ENCODE measurements at regions not wholly inside any gene's neighbourhood (a gene's known extent, or its start where the extent isn't known, plus 50 kb on each side); places are given as distances from the start of the nearest gene placed in this dataset.

DNA sequence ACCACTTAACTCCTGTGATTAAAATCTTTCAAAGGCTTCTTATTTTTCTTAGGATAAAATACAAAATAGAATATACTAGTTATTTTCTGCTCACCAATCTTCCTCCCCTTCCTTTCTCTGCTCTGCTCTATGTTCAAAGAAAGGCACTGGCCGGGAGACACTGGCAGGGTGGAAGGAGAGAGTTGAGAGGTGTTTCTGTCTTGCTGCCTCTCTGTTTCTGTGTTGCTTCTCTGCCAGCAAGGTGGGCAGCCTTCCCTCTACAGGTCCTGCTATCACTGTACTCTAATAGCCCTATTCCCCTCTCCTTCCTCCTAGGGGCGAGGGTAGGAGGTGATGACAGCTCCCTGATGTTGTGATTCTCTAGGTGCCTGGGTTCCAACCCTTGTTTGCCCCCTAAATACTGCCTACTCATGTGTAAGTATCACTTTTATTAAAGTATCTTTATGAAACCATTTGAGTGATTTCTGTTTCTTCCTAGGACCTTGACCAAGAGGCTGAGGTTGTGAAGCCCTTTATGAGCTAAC, 515.1 kb downstream of the TLE4 start:
- TF ChIP-seq ZNF274 (IDR thresholded peaks at IDR 0.05; ENCODE audit: low read depth, low read length), result no peak
- H3K4me3 ChIP-seq (ENCODE audit: low read length), result no peak overlapping the region

DNA sequence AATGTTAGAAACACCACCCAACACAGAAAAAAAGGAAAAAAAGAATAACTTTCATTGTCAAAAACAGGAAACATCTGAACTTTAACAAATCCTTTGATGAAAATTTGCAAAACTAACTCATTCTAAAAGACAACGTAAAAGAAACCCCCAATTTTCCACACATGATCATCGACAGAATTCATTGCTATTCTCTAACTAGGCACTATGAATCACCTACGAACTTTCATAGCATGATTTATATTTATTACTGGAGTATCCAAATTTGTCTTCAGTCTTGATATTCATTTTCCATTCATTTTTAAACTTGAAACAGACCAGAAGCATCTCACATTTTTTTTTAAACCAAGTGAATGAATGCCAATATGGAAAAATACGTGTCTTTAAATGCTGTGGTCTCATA, 514.6 kb downstream of the TLE4 start:
- H3K4me3 ChIP-seq (ENCODE audit: low read length), result no peak overlapping the region
- TF ChIP-seq ZNF274 (IDR thresholded peaks at IDR 0.05; ENCODE audit: low read depth, low read length), result no peak

DNA sequence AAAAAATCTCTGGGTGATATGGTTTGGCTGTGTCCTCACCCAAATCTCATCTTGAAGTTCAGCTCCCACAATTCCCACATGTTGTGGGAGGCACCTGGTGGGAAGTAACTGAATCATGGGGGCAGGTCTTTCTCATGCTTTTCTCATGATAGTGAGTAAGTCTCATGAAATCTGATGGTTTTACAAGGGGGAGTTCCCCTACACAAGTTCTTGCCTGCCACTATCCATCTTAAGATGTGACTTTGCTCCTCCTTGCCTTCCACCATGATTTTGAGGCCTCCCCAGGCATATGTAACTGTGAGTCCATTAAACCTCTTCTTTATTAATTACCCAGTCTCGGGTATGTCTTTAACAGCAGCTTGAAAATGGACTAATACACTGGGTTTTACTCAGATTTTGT, 513.9 kb downstream of the TLE4 start:
- no peak for TF ChIP-seq ZNF274 (IDR thresholded peaks at IDR 0.05; ENCODE audit: low read depth, low read length)
- no peak overlapping the region for H3K4me3 ChIP-seq (ENCODE audit: low read length)

DNA sequence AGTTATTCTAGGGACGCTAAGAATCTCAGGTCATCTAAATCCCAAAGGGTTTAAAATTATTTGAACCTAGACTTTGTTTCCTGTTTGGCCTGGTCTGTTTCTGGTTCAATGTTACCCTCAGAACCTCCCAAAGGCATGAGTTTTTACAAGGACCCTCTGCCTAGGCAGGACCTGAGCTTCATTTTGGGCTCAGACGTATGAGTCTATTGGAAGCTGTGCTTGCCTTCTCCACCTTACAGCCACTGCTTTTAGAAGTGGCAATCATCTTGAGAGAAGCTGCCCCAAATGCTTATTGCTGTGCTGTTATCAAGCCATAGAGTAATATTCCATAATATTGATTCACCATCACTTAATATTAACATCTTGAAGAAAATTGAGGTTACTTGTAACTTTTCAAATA, 510.4 kb downstream of the TLE4 start:
- no peak overlapping the region for H3K4me3 ChIP-seq (ENCODE audit: low read length)
- no peak for TF ChIP-seq ZNF274 (IDR thresholded peaks at IDR 0.05; ENCODE audit: low read depth, low read length)

DNA sequence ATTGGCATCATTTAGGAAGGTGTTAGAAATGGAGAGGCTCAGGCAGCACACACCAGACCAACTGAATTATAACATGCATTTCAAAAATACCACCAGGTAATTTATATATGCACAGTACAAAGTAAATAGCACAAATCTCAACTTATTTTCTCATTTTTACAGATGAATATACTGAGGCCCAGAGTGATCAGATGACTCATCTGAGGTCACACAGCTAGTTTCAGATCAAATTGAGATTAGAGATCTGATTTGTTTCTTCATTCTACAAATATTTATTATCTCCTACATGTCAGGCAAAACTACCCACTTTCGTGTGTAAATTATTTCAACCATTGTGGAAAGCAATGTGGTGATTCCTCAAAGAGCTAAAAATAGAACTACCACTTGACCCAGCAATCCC, 507.1 kb downstream of the TLE4 start:
- no peak overlapping the region for H3K4me3 ChIP-seq (ENCODE audit: low read length)
- no peak for TF ChIP-seq ZNF274 (IDR thresholded peaks at IDR 0.05; ENCODE audit: low read depth, low read length)

DNA sequence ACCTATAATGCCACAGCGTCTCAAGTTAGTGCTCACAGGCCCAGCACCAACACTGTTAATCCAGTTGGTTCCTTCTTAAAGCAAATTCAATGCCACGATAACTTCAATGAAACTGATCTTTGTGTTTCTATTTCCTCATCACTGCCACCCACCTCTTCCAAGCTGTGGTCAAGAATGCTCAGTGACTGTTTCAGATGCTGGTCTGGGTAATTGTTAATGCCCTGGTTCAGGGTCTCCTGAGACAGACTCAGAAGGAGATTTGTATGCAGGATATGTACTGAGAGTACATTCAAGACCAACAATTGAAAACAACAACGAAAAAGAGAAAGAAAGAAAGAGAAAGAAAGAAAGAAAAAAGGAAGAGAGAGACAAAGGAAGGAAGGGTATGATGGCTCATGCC, 505.3 kb downstream of the TLE4 start:
- no peak overlapping the region for H3K4me3 ChIP-seq (ENCODE audit: low read length)
- no peak for TF ChIP-seq ZNF274 (IDR thresholded peaks at IDR 0.05; ENCODE audit: low read depth, low read length)

DNA sequence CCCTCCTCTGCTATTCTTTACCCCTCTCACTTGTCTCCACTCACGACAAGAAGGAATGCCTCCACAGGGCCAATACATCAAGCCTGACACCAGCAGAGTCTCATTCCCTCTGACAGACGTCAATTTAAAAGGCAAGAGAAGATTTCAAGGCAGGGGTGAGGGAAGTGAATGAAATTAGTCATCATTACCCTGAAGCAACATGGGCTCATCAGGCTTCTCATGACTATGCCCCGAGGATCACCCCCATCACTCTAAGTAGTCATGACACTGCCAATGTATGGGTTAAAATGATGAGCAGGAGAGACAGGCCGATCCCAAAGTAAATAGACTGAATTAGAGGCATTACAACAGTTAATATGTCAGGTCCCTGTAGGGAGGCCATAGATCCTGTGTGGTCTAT, 504.4 kb downstream of the TLE4 start:
- TF ChIP-seq ZNF274 (IDR thresholded peaks at IDR 0.05; ENCODE audit: low read depth, low read length), result no peak
- no peak overlapping the region for H3K4me3 ChIP-seq (ENCODE audit: low read length)

DNA sequence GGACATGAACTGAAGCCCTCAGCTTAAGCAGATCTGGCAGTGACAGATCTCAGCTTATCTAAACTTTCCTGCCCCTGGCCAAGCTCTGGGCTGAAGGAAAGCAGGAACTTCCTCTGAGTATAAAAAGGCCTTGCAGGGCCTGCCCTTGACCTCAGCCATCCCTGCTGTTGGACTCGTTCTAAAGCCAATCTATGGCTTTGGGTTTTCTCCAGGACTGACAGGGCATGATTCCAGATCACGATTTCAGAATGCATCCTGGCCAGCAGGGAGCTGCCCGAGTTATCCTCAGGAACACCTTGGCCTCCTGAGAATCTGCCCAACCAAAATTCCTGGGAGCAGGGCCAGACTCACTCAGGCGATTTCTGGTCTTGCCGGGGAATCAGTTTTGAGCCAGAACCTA, 502.7 kb downstream of the TLE4 start:
- no peak overlapping the region for H3K4me3 ChIP-seq (ENCODE audit: low read length)
- TF ChIP-seq ZNF274 (IDR thresholded peaks at IDR 0.05; ENCODE audit: low read depth, low read length), result no peak

DNA sequence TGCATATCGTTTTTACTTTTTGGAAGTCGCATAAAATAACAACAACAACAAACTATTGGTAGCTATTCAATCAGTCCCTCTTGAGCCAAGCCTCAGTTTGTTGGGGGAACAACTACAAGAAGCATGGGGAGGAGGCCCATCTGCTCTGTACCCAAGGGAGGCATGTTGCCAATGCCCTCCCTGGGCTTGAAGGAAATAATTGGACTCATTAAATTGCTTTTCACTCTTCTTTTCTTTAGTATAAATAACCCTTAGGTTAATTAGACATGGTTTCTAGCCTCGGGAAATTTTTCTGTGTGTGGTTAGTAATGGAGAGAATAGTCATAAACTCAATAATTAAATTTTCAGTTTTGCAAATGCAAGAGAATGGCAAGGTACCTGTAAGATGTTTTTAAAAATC, 500.7 kb downstream of the TLE4 start:
- no peak overlapping the region for H3K4me3 ChIP-seq (ENCODE audit: low read length)
- TF ChIP-seq ZNF274 (IDR thresholded peaks at IDR 0.05; ENCODE audit: low read depth, low read length), result no peak

DNA sequence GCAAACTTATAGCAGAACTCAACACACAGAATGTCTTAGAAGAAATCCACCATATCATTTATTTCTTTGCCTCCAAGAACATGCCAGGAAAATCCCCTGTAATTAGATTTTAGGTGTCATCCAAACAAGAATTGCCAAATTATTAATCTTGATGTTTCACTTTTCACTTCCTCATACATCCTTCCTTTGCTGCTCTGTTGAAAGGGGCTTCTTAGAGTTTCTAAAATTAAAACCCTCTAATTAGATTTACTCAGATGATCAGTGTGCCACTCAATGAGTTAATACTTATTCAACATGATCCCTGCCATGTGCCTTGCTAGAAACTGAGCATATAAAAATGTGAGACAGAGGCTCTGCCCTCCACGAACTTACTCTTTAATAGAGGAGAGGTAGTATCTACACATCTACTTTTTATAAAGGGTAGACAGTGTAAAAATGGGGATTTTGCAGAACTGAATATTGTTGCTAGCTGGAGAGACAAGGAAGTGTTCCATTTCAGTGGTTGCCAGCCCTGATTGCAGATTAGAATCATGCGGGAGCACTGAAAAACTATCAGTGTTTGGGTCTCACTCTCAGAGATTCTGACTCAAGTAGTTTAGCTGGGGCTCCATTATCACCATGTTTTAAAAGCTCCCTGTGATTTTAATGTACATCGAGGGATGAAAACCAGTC, 498.4 kb downstream of the TLE4 start:
- no peak for TF ChIP-seq ZNF274 (IDR thresholded peaks at IDR 0.05; ENCODE audit: low read depth, low read length)
- no peak overlapping the region for H3K4me3 ChIP-seq (ENCODE audit: low read length)

DNA sequence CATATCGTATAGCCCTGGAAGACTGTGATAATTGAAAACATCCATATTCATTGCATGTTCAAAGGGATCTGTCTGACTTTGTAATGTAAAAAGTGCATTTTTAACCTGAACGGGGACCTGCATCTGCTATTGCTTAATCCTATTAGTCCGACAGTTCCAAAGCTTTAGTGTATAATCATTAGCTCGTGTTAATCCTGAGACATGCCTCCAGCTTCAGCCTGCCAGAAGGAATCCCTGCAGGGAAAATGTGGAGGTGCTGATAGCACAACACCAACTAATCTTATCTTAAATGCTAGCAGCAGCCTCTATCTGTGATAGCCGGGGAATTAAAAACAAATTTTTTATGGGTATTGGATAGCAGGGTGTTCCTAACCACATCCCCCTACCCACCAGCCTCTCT, 495.2 kb downstream of the TLE4 start:
- no peak for TF ChIP-seq ZNF274 (IDR thresholded peaks at IDR 0.05; ENCODE audit: low read depth, low read length)
- no peak overlapping the region for H3K4me3 ChIP-seq (ENCODE audit: low read length)

DNA sequence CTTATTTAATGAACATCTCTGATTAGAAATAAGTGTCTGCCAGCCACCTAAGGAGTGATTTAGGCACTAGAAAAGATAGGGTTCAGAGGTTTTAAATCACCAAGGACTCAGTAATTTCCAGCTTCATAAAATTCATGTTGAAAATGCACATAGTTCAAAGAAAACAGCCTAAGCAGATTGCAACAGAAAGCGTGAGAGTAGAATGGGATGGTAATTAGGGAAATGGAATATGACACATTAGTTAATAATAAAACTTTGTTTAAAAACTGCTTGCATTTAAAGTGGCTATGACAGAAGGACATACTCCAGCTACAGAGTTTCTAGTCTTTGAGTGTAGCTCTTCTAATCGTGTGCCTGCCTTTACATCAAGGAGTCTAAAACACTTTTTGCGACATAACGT, 490.8 kb downstream of the TLE4 start:
- no peak for TF ChIP-seq ZNF274 (IDR thresholded peaks at IDR 0.05; ENCODE audit: low read depth, low read length)
- no peak overlapping the region for H3K4me3 ChIP-seq (ENCODE audit: low read length)

DNA sequence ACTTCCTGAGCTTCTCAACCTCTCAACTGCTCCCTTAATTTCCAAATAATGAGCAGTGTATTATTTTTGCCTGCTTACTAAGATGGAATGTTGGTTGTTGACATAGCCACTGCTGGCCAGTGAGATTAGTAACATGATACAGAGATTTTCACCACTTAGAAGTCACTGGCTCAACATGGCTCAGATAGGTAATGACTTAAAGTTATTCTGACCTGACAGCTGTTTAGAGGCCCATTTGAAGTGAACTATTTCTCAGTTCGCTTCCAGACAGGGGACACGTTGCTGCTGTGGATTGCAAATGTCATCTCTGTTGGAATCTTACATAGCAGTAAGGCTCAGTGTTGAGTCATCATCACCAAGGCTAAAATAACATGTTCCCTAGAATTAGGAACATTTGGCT, 490.2 kb downstream of the TLE4 start:
- TF ChIP-seq ZNF274 (IDR thresholded peaks at IDR 0.05; ENCODE audit: low read depth, low read length), result no peak
- no peak overlapping the region for H3K4me3 ChIP-seq (ENCODE audit: low read length)

DNA sequence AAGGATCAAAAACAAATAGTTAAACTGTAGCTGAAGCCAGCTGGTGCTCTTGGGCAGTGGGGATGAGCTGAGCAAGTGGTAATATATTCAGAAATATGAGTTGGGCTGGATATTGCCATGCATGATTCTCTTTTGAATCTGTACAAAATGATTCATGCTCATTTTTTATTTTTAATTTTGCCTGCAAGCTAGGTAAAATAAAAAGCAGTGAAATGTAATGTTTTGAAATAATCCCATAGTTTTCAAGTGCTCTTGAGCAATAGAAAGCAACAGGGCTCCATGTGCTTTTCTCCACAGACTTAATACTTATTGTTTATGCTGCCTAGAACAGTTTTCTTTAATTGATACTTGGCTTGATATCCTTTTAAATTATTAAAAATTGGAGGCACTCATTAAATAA, 489.3 kb downstream of the TLE4 start:
- TF ChIP-seq ZNF274 (IDR thresholded peaks at IDR 0.05; ENCODE audit: low read depth, low read length), result no peak
- no peak overlapping the region for H3K4me3 ChIP-seq (ENCODE audit: low read length)

DNA sequence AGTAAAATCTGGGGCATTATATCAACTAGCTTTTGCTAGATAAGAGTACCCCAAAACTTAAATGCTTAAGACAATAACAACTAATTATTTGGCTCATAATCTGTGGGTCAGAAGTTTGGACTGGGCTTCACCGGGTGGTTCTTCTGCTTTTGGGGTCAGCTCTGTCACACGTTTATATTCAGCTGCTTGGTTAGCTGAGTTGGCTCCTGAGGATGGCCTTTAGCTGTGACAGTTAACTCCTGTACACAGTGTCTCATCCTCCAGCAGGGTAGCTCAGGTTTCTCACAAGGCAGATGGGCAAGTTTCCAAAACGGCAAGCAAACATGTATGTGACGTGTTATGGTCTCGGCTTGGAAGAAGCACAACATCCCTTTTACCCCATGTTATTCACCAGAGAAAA, 488.2 kb downstream of the TLE4 start:
- TF ChIP-seq ZNF274 (IDR thresholded peaks at IDR 0.05; ENCODE audit: low read depth, low read length), result no peak
- H3K4me3 ChIP-seq (ENCODE audit: low read length), result no peak overlapping the region

DNA sequence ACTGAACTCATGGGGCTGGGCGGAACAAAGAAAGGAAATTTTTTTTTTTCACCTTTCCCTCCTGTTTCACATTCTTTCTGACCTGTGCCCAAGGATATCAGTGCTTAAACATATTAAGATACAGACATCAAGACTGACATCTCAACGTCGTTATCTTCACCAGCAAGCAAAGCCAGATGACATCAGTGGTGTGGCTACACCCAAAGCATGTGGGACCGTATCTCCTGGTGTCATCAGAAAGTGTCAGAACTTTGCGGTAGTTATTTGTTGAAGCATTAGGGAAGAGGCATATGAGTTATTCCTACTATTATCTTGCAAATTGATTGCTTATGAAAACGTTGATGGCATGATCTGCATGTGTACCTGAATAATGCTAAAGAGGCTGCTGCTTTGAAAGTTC, 487.4 kb downstream of the TLE4 start:
- H3K4me3 ChIP-seq (ENCODE audit: low read length), result no peak overlapping the region
- TF ChIP-seq ZNF274 (IDR thresholded peaks at IDR 0.05; ENCODE audit: low read depth, low read length), result no peak

Measured in GM08714 (cell line).